SIG-M5 treated with dmso at 0.1 percent for 504 hours (cell line): ENCODE measurements at regions not wholly inside any gene's neighbourhood (a gene's known extent, or its start where the extent isn't known, plus 50 kb on each side); places are given as distances from the start of the nearest gene placed in this dataset.

Source experiments
- DNase-seq: peaks from one replicate; lab custom pipeline; 2025; ENCODE audit not compliant: unreplicated experiment; lab: John Stamatoyannopoulos, UW

DNA sequence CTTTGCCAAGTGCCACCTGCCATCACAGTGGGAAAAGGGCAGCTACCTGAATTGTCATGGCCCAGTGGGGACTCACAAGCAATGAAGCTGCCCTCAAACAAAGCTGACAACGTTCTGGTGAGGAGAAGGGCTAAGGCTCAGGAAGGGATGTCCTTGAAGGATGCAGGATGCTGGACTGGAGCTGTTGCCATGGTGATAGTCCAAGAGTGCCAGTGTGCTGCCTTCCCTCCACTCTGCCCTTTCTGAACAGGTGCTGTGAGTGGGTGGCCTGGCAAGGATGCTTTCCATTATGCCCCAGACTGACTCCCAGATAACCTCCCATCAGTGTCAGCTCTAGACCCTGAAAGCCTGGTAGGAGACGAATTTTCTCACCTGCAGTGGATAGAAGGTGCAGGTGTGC, 137.8 kb upstream of the GYPC start:
- DNase-seq, result no peak

DNA sequence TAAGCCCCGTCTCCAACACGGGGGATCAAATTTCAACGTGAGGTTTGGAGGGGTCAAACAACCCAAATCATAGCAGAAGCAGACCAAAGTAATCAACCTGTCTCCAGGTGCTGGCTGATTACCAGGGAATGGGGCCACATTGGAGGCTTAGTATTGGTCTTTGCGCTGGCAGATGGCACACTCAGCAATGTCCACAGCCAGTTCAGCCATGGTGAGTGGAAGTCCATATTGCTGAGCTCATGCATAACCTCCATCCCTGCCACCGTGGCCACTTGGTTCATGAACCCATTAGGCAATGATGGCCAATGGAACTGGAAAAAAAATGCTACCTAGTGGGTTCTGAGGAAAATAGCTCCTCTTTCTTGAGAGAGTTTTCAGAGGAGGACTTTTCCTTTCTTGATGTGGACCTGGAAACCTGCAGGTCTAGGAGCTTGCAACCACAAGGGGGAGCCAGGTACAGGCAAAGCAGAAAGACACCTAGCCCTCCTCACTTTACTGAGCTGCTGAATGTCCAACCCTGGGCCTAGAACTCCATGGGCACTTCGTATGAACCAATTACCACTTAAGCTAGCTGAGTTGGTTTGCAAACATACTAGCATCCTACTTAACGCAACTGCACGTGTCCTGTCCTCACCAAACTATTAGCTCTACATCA, 128.0 kb upstream of the GYPC start:
- peak; percentile 45 for DNase-seq

DNA sequence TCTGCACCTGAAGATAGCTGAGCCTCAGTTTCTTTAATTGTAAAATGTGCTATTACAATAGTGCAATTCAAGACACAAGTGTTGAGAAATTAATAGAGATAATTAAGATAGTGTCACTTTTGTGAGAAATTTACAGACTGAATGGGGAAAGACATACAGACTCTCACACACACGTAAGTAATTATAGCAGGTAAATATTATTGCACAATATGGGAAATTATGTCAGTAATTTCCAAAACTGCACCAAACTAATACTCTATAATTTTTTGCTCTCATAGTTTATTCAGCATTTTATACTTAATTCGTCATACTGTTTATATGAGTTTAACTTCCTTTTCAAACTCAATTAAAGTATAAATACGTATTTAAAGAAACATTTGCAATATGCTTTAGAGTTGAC, 124.9 kb upstream of the GYPC start:
- no peak for DNase-seq

DNA sequence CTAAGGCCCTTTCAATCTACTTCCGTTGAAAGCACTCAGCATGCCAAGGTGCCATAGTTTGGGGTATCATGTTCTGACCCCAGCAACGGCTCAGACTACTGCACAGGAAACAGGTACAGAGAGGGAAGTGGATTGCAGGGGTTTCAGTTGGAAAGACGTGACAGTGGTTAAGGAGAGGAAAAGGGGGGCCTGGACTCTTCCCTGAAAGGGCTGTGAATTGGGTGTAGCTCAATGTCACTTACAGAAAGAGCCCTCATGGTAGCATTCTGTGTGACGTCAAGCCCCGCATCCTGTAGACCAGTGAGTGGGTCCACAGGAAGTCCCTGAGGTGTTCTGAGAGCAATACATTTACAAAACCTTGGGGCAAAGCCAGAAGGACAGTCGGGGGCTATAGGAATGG, 121.5 kb upstream of the GYPC start:
- DNase-seq, result no peak

DNA sequence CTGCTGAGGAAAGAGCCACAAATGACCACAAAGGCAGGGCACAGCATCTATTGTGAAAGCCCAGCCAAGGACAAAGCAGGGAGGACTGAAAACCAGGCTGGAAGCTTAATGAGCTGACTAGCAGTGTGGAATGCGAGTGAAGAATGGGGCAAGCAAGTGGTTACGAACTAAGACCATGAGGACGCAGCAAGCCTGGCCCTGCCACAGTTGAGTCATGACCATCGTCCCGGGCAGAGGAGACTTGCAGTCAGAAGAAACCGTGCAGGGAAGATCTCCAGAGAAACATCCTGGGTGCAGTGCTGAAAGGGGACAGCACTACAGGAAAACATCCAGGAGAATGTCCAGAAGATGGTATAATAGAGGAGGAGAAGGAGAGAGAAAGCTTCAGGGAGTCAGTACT, 120.5 kb upstream of the GYPC start:
- no peak for DNase-seq

DNA sequence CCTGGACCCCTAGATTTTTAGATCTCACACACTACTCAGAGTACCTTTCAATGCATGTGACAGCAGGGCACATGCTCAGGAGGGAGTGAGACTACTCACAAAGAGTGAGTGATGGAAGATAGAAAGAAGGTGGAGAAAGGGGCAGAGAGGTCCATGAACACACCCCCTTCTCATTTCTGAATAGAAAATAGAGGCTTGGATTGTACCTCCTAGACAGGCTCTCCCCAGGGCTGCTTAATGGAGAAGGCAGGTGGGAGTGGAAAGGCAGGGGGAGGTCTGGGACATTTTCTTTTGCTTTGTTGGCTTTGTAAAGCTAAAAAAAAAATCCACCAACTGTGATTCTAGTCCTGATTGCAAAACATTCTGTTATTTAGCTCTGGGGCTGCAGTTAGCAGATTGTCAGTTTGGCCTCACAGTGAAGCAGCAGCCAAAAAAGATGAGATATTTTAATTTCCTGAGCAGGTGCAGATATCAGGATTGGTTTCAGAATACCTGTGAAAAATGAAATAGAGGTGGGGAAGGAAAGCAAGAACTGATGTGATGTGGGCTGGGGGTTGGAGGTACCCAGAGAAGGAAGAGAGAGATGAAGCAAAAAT, 119.3 kb upstream of the GYPC start:
- no peak for DNase-seq

DNA sequence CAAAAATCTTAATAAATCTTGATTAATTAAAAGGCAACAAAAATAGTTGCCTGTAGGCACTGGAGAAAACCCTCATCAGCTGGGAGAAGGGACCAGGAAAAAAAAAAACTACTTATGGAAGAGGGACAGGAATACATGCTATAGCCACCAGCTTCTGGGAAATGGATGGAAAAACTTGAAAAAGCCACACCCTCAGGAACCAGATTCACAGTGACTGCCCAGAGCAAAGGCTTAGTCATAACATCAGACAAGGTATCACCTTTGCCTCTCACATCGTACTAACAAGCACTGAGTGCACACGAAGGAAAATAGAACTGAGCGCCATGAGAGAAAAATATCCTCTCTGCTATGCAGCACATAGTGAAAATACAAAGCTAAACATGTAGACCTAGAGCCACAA, 116.9 kb upstream of the GYPC start:
- no peak for DNase-seq

DNA sequence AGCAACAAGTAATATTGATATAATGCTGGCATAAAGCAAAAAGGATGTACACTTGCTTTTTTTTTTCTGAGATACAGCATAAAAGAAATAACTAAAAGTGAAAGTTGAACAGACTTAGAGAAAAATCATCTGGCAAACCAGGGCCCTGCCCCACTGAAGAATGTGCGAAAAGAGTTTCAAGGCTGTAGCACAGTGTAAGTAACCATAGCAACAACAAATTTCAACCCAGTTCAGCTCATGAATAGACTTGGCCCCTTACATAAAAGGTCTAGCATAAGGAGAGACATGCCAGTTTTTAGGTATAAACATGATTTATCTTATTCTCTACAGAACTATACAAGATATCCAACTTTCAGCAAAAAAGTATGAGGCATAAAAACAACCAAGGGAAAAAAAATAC, 113.7 kb upstream of the GYPC start:
- DNase-seq, result no peak

DNA sequence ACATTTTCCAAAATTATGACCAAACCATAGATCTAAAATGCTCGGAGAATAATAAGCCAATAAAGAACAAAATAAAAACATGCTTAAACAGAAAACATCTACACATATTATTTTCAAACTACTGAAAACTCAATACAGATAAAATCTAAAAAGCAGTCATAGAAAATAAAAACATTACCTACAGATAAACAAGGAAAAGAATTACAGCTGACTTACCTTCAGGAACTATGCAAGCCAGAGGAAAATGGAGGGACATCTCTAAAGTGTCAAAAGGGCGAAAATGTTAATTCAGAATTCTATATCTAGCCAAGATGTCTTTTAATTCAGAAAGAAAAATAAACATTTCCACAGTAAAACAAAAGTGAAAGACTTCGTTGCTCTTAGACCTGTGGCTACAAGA, 112.9 kb upstream of the GYPC start:
- no peak for DNase-seq

DNA sequence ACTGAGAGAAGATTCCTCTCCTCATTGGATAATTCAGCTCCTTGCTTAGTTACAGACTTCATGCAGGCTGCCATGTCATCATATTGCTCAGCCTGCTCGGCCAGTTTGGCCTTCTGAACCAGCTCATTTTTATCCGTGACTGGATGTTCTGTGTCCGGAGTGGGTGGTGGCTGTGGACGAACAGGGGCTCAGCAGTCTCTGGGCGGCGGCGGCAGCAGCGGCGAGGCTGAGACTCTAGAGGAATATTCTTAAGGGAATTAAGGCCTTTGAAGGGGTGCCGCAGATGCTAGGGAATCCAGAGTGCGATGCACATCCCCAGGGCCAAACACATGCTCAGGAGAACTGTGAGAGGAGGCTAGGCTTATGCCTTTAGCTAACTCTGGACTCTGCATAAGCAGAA, 97.9 kb upstream of the GYPC start:
- DNase-seq, result no peak

DNA sequence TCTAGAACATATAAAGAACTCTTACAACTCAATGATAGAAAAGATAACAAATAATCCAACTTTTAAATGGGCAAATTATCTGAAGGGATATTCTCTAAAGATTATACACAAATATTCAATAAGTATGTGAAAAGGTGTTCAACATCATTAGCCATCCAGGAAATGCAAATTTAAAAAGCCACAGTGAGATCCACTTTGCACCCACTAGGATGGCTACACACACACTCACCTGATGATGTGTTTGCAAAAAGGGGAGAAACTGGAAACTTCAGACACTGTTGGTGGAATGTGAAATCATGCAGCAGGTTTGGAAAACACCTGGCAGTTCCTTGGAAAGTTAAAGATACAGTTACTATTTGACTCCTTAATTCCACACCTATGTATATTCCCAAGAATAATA, 87.2 kb upstream of the GYPC start:
- DNase-seq, result no peak

DNA sequence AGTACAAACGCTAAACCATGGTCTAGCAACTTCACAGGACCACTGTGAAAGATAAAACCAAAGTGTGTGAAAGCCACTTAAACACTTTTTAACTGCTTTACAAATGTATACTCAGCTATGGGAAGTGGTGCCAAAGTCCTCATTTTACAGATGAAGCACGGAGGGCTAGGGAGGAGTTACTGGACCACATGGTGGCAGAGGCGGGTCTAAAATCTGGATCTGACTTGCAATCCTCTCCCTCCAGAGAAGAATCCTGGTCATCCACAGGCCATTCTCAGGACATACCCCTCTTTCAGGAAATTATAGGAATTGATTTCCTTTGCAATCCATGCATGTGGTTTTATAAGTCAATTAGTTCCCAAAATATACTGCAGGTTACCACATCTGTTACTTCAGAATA, 84.6 kb upstream of the GYPC start:
- no peak for DNase-seq

DNA sequence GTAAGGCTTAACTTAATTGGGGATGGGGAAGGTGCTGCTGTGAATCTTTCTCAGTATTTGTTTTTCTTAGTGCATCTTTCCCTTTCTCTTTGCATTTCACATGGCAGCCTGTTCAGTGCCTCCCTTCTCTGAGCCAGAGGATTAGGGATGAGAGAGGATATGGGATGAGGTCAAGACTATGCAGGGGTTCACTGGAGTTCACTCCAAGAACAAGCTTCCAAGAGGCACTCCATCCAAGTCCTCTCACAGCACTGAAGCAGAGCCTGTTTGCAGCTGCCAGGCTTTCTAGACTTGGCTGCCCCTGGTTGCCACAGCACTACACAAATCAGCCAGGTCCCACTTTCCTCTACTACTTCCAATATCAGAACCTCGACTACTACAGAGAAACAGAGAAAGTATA, 80.3 kb upstream of the GYPC start:
- DNase-seq, result no peak

DNA sequence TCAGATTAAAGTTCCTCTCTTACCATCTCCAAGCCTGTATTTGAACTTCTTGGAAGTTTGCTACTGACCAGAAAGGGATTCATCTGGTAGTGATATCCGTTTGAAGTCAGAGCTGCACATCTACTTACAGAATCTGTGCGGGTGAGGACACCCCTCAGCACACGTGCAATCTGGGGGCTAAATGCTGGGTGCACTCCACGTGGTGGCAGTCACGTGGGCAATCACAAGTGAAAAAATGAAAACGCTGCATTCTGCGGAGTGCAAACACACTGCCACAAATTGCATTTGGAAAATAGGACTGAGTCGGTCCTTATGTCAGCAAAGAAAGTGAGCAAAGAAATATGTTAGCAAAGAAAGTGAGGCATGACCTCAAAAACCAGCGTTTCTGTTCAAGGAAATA, 76.1 kb upstream of the GYPC start:
- no peak for DNase-seq

DNA sequence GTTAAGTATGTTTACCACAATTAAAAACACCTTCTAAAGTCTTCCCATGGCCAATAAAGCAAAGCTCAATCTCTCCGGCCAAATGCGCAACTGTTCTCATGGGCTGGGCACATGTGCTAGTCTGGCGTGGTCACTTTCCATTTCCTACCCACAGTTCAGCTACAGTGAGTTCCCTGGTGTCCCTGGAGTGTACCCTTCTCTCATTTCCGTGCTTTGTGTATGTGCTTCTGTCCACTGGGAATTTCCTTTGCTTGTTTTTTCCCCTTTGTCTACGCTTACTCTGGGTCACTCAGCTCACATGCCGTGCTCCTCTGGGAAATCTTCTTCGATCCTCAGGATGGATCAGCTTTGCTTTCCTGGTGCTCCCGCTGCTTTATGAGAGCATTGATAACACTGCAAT, 69.6 kb upstream of the GYPC start:
- DNase-seq, result no peak

DNA sequence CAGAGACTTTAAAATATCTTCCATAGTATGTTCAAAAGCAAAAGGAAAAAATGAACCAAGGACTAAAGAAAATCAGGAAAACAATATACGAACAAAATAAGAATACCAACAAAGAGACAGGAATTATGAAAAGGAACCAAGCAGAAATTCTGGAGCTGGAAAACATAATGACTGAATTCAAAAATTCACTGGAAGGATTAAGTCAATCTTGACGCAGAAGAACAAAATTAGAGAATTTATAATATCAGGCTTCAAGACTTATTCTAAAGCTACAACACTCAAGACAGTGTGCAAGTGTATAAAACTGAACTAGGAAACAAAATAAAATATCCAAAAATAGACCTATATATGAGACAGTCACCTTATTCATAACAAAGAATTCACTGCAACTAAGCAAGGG, 56.9 kb upstream of the GYPC start:
- DNase-seq, result no peak

DNA sequence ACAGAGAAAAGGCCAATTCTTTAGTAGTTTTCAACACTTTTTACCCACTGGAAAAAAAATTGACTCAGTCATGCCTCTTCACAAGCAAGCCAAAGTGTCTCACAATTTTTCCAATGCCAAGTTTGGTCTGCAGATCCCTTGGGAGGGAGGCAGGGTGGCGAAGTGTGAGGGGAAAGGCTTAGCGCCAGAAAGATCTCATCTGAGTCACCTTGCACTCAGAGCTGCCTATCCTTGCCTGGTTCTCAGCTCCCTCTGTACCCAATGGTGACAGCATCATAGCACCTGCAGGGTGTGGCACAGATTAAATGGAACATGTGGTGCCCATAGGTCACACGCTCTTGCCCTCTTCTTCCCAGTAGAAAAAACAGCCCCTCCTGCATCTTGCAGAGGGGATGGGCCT, 55.2 kb upstream of the GYPC start:
- no peak for DNase-seq

DNA sequence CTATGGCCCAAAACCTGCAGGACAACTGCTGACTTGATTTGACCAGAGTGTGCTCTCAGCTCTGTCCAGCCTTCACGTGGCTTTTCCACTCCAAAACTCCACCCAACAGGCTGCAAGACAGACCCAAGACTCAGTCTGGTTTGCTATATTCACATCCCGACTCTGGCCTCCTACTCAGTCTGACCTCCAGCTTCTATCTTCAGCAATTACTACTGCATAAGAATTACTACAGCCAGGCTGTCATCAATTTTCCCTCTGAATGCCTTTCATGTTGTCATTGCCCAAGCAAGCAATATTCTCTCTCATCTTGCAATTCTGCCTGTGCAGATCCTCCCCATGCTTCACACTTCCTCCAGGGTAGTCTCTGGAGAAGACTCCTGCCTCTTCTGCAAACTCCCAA, 53.6 kb upstream of the GYPC start:
- no peak for DNase-seq
